MCF 10A (cell line): ENCODE measurements at regions not wholly inside any gene's neighbourhood (a gene's known extent, or its start where the extent isn't known, plus 50 kb on each side); places are given as distances from the start of the nearest gene placed in this dataset.
A peak's percentile ranks its signal among the peaks of the same experiment; 100 is the strongest.

Experiments
- BruUV-seq: library from RNA; stranded (reverse); fragments of 400-500 nt; replicated peaks from 2 replicates; lab custom pipeline; 2021; lab: Mats Ljungman, UMichigan
- CTCF ChIA-PET: fragments of 300-600 bp; sonication (Branson Sonifier 250); formaldehyde crosslinking; extraction: SDS; loops from one replicate; lab custom pipeline; 2021; ENCODE audit warnings: antibody characterized with exemption, inconsistent platforms; lab: Yijun Ruan, JAX
- POLR2A ChIA-PET: fragments of 300-600, 350-650 bp; sonication (Branson Sonifier 250); formaldehyde crosslinking; extraction: SDS; loops from one replicate; lab custom pipeline; 2020; ENCODE audit warnings: antibody characterized with exemption, inconsistent platforms; lab: Yijun Ruan, JAX
- DNase-seq: peaks from one replicate; pipeline ENCODE4 v3.0.0-alpha.2; 2018; ENCODE audit not compliant: unreplicated experiment
- H3K27ac Mint-ChIP-seq: one replicate; pipeline ENCODE4 v1.8.0; 2022; ENCODE audit warnings: mild to moderate bottlenecking, low read depth, mixed read lengths; ENCODE audit not compliant: unreplicated experiment
- H3K27me3 Mint-ChIP-seq: one replicate; pipeline ENCODE4 v1.8.0; 2022; ENCODE audit warnings: mixed read lengths; ENCODE audit not compliant: insufficient read depth, unreplicated experiment
- H3K36me3 Mint-ChIP-seq: one replicate; pipeline ENCODE4 v1.8.0; 2022; ENCODE audit warnings: mild to moderate bottlenecking, moderate library complexity, mixed read lengths; ENCODE audit not compliant: insufficient read depth, unreplicated experiment
- H3K4me1 Mint-ChIP-seq: one replicate; pipeline ENCODE4 v1.8.0; 2022; ENCODE audit warnings: mixed read lengths; ENCODE audit not compliant: insufficient read depth, unreplicated experiment
- H3K4me3 Mint-ChIP-seq: one replicate; pipeline ENCODE4 v1.8.0; 2022; ENCODE audit warnings: mild to moderate bottlenecking, moderate library complexity, mixed read lengths; ENCODE audit not compliant: unreplicated experiment
- H3K9me3 Mint-ChIP-seq: one replicate; pipeline ENCODE4 v1.8.0; 2022; ENCODE audit warnings: mixed read lengths; ENCODE audit not compliant: unreplicated experiment
- CTCF ChIP-seq: fragments of 200-600 bp; IDR thresholded peaks from one replicate; pipeline ENCODE4 v1.8.0; 2022; ENCODE audit warnings: antibody characterized with exemption, mild to moderate bottlenecking; ENCODE audit not compliant: unreplicated experiment
- intact Hi-C: fragments of 100-400 bp; cut with micrococcal nuclease; formaldehyde crosslinking; loops from 2 replicates; pipeline ENCODE4 v1.14.1; 2022

- ChIA-PET CTCF (interaction anchor here (0.5 to 1.1 kb wide), 2 partner anchors 264 to 385 kb away, joined by 3 to 4 read pairs; no protein-coding TSS in a partner anchor), POLR2A (no interaction called here)
- H3K4me3 Mint-ChIP-seq: no peak overlapping the region
- BruUV-seq: no TSS peak
- H3K36me3 Mint-ChIP-seq: no peaks in the 10 kb centered on the region
- no peak for TF ChIP-seq CTCF
- H3K27ac Mint-ChIP-seq: no peak overlapping the region
- intact Hi-C loops: loop anchor here (10.0 kb wide), 1 partner anchor 666 kb away; the partner anchor contains the start of gene TRIB2
- no peak for DNase-seq
- peaks cover 12% of the 10 kb centered on the region for H3K4me1 Mint-ChIP-seq
- H3K9me3 Mint-ChIP-seq: peaks cover 2% of the 10 kb centered on the region
- H3K27me3 Mint-ChIP-seq: no peaks in the 10 kb centered on the region
These were observed 302.1 kb downstream of the LPIN1 start for GRCh38 chr2:12048550-12048949.

- intact Hi-C loops: no loop called here
- peaks cover 7% of the 10 kb centered on the region for H3K9me3 Mint-ChIP-seq
- no peak for TF ChIP-seq CTCF
- BruUV-seq: no TSS peak
- H3K27me3 Mint-ChIP-seq: no peaks in the 10 kb centered on the region
- H3K4me1 Mint-ChIP-seq: peaks cover 10% of the 10 kb centered on the region
- H3K27ac Mint-ChIP-seq: no peak overlapping the region
- DNase-seq: peak; percentile 20
- no peaks in the 10 kb centered on the region for H3K36me3 Mint-ChIP-seq
- CTCF ChIA-PET: interaction anchor here (0.6 kb wide), 2 partner anchors 19 to 691 kb away, joined by 3 read pairs; no protein-coding TSS in a partner anchor
- no peak overlapping the region for H3K4me3 Mint-ChIP-seq
- POLR2A ChIA-PET: no interaction called here
These were observed 304.0 kb downstream of the LPIN1 start for GRCh38 chr2:12050396-12050795.

GRCh38 chr2:12051831-12052230 is 305.4 kb downstream of the LPIN1 start:
- DNase-seq: peak; percentile 54
- no TSS peak for BruUV-seq
- no peak for TF ChIP-seq CTCF
- H3K36me3 Mint-ChIP-seq: no peaks in the 10 kb centered on the region
- H3K27ac Mint-ChIP-seq: no peak overlapping the region
- ChIA-PET CTCF (no interaction called here), POLR2A (no interaction called here)
- H3K4me3 Mint-ChIP-seq: no peak overlapping the region
- H3K27me3 Mint-ChIP-seq: no peaks in the 10 kb centered on the region
- peaks cover 7% of the 10 kb centered on the region for H3K9me3 Mint-ChIP-seq
- H3K4me1 Mint-ChIP-seq: peaks cover 4% of the 10 kb centered on the region
- intact Hi-C loops: no loop called here

- no peak overlapping the region for H3K27ac Mint-ChIP-seq
- BruUV-seq: no TSS peak
- no peaks in the 10 kb centered on the region for H3K36me3 Mint-ChIP-seq
- no peak for DNase-seq
- CTCF ChIA-PET: no interaction called here
- TF ChIP-seq CTCF: no peak
- H3K9me3 Mint-ChIP-seq: peaks cover 7% of the 10 kb centered on the region
- POLR2A ChIA-PET: no interaction called here
- no peaks in the 10 kb centered on the region for H3K4me1 Mint-ChIP-seq
- H3K4me3 Mint-ChIP-seq: no peak overlapping the region
- intact Hi-C loops: no loop called here
- H3K27me3 Mint-ChIP-seq: no peaks in the 10 kb centered on the region
These were observed 306.4 kb downstream of the LPIN1 start for GRCh38 chr2:12052796-12053195.
